ENCODE measurements at regions not wholly inside any gene's neighbourhood (a gene's known extent, or its start where the extent isn't known, plus 50 kb on each side); places are given as distances from the start of the nearest gene placed in this dataset.

GRCh38 chr7:136234040-136234439 is 256.9 kb upstream of the MTPN start:
- DNase-seq (ENCODE audit: extremely low read depth, low read depth): no peak
- no peak for TF ChIP-seq CTCF (IDR thresholded peaks at IDR 0.05; ENCODE audit: low read depth, low read length, missing control alignments)
- no peak overlapping the region for H3K4me3 ChIP-seq (replicated peaks; ENCODE audit: low read depth, low read length)

DNA sequence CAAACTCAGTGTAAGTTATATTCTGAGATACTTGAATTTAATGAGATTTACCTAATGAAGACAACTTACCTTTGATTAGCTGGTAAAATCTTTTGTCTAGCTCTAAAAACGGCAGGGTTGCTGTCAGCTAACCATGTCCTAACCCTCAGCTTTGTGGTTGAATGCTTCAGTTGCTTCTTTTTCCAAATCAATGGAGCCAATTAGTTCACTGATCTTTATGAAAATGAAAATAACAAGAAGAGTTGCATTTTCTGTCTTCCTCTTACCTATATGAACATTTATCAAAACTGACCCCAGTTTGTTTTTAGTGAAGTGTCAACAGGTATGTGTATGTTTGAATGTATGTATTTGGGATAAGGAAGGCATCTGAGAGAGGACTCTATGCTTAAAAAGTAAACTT is 253.1 kb upstream of the MTPN start:
- no peak for DNase-seq (ENCODE audit: extremely low read depth, low read depth)
- no peak for TF ChIP-seq CTCF (IDR thresholded peaks at IDR 0.05; ENCODE audit: low read depth, low read length, missing control alignments)

GRCh38 chr7:136229790-136230189 is 252.6 kb upstream of the MTPN start:
- no peak for TF ChIP-seq CTCF (IDR thresholded peaks at IDR 0.05; ENCODE audit: low read depth, low read length, missing control alignments)
- no peak overlapping the region for H3K4me3 ChIP-seq (replicated peaks; ENCODE audit: low read depth, low read length)
- no peak for DNase-seq (ENCODE audit: extremely low read depth, low read depth)

More for the DNA sequence above, 253.1 kb upstream of the MTPN start:
- H3K4me3 ChIP-seq (replicated peaks; ENCODE audit: low read depth, low read length): no peak overlapping the region

DNA sequence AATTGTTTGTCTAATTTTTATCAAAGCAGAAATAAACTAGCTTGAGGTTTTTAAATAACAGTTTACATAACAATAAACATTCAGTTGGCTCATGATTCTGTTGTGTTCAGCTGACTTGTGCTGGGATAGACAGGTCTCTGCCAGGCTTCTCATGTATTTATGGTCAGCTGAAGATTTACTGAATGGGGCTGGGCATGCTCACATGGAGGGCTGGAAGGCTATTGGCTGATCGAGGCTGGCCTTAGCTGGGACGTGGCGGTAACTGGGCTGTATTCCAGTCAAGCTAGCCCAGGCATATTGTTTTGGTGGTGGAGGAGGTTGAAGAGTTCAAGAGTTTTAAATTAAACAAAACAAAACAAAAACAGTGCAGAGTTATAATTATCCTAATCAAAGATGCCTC is 251.0 kb upstream of the MTPN start:
- no peak for DNase-seq (ENCODE audit: extremely low read depth, low read depth)
- no peak overlapping the region for H3K4me3 ChIP-seq (replicated peaks; ENCODE audit: low read depth, low read length)
- no peak for TF ChIP-seq CTCF (IDR thresholded peaks at IDR 0.05; ENCODE audit: low read depth, low read length, missing control alignments)

DNA sequence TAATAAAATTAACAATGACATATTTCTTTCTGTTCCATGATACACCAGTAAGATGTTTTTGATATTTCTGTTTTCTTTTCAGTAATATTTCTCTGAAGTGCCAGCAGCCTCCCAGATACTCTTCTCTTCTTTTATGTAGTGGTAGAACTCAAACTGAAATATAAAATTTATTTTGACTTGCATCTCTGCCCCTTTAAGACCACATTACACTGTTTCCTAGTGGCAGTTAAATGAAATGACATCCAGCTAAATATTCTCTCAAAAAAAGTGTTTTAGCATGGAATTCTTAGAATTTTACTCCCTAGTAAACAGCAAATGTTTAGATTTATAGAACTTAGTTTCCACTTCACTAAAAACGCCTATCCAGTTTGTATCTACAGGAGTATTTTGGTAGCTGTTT is 237.2 kb upstream of the MTPN start:
- no peak for DNase-seq (ENCODE audit: extremely low read depth, low read depth)
- H3K4me3 ChIP-seq (replicated peaks; ENCODE audit: low read depth, low read length): no peak overlapping the region
- no peak for TF ChIP-seq CTCF (IDR thresholded peaks at IDR 0.05; ENCODE audit: low read depth, low read length, missing control alignments)

DNA sequence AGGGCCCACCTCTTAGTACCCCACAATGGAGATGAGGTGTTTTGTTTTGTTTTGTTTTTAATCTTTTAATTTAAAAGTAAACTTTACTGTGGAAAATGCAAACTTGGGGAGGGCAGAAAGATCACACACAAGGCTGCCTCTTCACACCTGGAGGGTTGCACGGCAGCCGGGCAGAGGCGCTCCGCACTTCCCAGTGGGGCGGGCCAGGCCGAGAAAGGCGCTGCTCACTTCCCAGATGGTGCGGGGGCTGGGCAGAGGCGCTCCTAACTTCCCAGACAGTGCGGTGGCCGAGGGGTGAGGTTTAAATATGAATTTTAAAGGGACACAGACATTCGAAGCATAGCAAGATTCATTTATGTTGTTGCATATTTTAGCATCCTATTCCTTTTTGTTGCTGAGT is 235.9 kb upstream of the MTPN start:
- TF ChIP-seq CTCF (IDR thresholded peaks at IDR 0.05; ENCODE audit: low read depth, low read length, missing control alignments): no peak
- no peak overlapping the region for H3K4me3 ChIP-seq (replicated peaks; ENCODE audit: low read depth, low read length)
- no peak for DNase-seq (ENCODE audit: extremely low read depth, low read depth)

GRCh38 chr7:136210664-136211063 is 233.5 kb upstream of the MTPN start:
- DNase-seq (ENCODE audit: extremely low read depth, low read depth): no peak
- H3K4me3 ChIP-seq (replicated peaks; ENCODE audit: low read depth, low read length): no peak overlapping the region
- no peak for TF ChIP-seq CTCF (IDR thresholded peaks at IDR 0.05; ENCODE audit: low read depth, low read length, missing control alignments)

All from HFF-Myc (cell line).